Stimulated activated CD4-positive, alpha-beta T cell treated with anti-CD3 and anti-CD28 coated beads, Interleukin-2, amount 100 ng/mL, for 4 hours (primary cell): ENCODE measurements at regions not wholly inside any gene's neighbourhood (a gene's known extent, or its start where the extent isn't known, plus 50 kb on each side); places are given as distances from the start of the nearest gene placed in this dataset.
"Not testable (repeated sequence)": the region's sequence is repeated elsewhere in the genome, so short reads cannot be mapped to it uniquely, and the experiment has no call there.

Source experiments
- DNase-seq: peaks from one replicate; pipeline ENCODE4 v3.0.0-alpha.2; 2020; ENCODE audit warnings: low read depth

- not testable (repeated sequence) for DNase-seq
These were observed 147.4 kb downstream of the NPIPB11 start for GRCh38 chr16:29258946-29259634.

DNA sequence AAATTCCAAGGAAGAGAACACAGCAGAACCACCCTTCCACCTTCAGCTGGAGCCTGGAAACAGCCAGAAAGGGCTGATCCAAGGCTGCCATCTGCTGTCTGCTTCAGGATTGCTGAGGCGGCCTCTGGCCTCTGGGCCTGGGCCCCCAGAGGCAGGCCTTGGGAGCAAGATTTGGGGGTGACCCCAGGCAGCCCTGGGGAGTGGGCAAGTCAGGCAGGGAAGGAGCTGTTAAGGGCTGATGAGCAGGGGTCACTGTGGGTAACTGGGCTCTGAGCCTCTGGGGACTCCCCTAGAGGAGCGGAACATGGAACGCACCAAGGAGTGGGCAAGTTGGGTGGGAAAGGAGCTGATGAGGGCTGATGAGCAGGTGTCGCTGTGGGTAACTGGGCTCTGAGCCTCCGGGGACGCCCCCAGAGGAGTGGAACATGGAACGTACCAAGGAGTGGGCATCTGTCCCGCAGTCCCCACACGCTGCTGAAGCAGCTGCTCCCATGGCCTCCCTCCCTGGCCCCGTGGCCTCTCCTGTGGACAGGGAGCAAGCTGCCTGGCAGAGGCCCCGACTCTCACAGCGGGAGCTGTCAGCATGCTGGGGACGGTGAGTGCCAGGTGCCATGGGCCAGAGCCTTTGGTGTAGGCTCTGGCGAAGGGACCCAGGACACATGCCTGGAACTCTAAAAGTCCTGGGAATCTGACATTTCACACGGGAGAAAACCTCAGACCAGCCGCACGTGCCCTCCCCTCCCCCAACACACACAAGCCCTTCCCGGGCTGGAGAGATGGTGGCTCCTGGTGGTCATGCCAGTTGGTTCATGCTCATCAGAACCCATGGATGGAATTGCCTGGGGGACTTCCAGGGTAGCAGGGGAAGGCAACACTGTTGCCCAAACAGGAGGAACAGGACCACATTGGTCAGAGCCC is 148.8 kb downstream of the NPIPB11 start:
- not testable (repeated sequence) for DNase-seq

DNA sequence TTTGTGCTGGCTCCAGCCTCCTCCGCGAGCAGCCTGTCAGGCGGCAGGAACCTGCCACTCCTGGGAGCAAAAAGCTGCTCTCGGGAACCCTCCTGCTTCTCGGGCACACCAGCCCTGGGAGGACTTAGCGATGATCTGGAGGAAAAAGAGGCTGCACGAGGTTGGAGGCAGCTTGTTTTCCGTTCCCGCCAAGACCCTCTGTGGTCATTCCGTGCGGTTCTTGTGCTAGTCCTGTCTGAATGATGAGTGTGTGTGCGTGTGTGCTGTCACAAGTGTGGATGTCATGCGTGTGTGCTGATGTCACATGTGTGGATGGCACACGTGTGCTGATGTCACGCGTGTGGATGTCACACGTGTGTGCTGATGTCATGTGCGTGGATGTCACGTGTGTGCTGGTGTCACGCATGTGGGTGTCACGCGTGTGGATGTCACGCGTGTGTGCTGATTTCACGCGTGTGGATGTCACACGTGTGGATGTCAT is 150.0 kb downstream of the NPIPB11 start:
- no peak for DNase-seq

DNA sequence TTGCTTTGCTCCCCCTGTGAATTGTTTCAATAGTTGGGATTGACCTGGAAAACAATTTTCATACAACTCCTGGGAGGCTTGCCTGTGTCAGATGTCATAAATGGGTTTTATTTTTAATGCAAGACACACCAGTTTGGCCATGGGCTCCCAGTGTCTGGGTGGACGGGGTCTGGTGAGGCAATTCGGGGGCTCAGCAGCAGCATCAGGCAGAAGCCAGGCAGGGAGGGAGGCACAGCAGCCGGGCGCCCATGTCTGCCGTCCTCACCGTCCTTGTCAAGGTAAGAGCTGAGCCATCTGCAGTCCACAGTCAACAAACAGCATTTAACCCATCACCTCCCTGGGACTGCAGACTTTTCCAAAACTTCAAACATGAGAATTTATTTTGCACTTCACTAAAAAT is 150.6 kb downstream of the NPIPB11 start:
- not testable (repeated sequence) for DNase-seq

DNA sequence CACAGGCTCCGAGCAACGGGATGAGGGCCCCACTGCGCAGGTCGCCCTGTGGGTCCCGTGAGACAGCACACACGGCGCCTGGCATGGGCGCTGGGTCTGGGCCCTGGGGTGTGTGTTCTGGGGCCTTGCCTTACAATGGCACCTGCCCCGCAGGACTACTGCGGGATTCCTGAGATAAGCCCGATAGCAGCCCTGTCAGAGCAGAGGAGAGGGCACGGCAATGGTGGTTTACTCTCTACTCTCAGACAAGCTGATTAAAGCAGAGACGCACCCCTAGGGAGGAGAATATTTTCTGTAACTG is 151.1 kb downstream of the NPIPB11 start:
- not testable (repeated sequence) for DNase-seq

GRCh38 chr16:29254676-29255495 is 151.6 kb downstream of the NPIPB11 start:
- no peak for DNase-seq

DNA sequence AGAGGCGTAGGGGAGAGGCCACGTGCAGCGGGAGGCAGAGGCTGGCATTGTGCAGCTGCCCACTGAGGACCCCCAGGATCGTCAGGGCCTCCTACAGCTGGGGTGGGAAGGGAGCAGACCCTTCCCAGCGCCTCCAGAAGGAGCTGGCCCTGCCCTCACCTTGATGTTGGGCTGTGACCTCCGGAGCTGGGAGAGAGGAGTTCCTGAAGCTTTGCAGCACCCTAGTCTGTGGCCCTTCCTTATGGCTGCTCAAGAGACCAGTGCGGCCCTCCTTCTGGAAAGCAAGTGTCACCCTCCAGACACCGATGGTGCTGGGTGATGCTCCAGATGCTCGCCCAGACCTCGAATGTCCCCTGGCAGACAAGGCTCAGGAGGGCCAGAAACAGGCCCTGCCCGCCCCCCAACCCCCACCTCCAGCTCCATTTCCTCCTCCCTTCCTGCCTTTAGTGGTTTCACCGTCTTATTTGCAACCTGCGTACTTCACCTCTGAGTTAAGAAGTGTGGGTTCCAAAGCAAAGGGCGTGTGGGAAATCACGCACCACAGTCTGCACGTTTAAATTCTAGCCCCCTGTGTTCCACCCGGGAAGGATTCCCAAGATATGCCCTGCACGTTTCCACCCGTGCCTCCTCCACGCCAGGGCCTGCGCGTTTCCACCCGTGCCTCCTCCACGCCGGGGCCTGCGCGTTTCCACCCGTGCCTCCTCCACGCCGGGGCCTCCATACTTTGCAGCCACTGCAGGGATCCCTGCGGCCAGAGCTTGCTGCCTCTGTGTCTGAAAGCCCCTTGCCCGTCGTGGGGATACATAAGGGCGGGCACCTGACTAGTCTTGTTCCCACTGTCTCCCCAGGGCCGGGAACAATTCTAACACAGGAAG is 152.6 kb downstream of the NPIPB11 start:
- not testable (repeated sequence) for DNase-seq

- DNase-seq: not testable (repeated sequence)
These were observed 153.4 kb downstream of the NPIPB11 start for GRCh38 chr16:29253066-29253590.

GRCh38 chr16:29252311-29252710 is 154.2 kb downstream of the NPIPB11 start:
- DNase-seq: not testable (repeated sequence)

DNA sequence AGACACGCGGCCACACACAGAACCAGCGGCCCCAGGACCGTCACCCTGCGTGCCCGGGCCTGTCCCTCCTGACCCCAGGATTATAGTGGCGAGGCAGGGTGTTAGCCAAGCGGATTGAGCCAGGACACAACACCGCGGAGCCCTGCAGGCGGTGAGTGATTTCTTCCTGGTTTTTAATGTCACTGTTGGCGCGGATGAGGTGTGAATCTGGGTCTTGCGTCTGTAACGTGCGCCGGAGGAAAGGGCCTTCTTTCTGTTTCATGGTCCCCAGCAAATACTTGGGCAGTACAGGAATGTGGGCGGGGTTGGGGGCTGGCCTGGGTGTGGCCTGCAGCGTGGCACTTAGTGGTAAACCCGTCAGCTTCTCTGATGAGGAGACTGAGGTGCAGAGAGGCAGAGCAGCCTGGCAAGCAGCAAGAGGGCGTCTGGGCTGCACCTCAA is 154.9 kb downstream of the NPIPB11 start:
- DNase-seq: not testable (repeated sequence)

DNA sequence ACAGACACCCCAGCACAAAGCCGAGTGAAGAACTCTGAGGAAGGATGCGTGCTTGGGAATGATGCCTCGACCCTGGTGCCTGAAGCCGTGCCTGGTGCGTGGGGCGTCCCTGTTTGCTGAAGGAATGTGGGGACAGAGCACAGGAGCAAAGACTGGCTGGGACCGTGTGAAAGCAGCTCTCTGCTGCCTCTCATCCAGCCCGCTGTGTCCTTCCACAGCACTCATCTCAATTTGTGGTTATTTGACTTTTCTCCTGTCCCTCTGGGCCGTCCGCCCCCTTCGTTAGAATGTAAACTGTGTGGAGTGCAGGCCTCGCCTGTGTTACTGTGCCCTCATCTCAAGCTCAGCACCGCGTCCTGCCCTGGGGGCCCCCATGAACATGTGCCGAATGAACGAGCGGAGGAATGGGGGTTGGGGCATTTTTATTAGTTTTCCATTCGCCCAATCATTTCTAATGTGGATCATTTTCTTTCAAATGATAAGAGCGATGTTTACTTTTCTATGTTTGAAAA is 155.5 kb downstream of the NPIPB11 start:
- DNase-seq: not testable (repeated sequence)

DNA sequence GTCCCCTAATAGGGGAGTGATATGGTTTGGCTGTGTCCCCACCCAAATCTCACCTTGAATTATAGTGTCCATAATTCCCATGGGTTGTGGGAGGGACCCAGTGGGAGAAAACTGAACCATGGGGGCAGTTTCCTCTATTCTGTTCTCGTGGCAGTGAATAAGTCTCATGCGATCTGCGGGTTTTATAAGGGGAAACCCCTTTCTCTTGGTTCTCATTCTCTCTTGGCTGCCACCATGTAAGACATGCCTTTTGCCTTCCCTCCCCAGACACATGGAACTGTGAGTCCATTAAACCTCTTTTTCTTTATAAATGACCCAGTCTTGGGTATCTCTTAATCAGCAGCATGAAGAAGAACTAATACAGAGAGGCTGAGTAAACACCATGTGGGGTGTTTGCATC is 156.0 kb downstream of the NPIPB11 start:
- DNase-seq: not testable (repeated sequence)

GRCh38 chr16:29248940-29249318 is 157.6 kb downstream of the NPIPB11 start:
- not testable (repeated sequence) for DNase-seq

GRCh38 chr16:29248306-29248939 is 158.1 kb downstream of the NPIPB11 start:
- DNase-seq: not testable (repeated sequence)

DNA sequence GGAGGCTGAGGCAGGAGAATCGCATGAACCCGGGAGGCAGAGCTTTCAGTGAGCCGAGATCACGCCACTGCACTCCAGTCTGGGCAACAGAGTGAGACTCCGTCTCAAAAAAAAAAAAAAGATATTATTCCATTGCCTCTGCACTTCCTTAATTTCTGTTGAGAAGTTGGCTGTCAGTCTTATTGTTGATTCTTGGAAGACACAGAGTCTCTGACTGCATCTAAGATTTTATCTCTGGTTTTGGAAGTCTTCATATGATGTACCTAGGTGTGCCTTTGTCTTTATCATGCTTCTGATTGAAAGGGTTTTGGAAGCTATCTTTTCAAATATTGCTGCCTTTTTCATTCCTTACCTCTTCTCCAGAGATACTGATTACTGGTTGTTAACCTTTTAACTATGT is 160.4 kb downstream of the NPIPB11 start:
- not testable (repeated sequence) for DNase-seq

GRCh38 chr16:29237971-29238370 is 168.5 kb downstream of the NPIPB11 start:
- DNase-seq: no peak

DNA sequence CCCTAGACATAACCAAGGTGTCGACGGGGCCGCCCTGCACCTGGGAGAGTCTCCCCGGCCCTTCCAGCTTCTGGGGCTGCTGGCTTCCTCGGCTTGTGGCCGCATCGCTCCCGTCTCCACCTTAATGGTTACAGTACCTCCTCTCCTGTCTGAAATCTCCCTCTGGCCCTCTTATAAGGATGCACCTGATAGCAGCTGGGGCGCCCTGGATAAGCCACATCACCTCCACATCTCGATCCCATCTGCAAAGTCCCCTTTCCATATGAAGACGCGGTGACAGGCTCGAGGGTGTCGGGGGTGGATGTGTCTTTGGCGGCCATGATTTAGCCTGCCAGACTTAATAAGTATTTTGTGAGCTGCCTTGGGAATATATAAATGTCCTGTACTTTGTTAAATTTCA is 169.0 kb downstream of the NPIPB11 start:
- not testable (repeated sequence) for DNase-seq

DNA sequence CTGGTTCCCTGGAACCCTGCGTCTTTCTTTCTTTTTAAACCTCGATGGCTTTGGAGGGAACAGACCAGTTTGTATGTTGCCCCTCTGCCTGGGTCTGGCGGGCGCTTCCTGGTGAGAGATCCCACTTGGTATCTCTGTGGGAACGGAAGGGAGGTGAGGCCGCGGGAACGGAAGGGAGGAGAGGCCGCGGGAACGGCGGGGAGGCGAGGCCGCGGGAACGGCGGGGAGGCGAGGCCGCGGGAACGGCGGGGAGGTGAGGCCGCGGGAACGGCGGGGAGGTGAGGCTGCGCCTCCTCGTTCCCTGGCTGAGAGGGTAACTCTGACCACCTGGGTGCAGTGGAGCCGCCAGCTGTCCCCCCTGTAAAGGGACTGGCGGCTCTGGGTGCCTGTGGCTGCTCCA is 169.5 kb downstream of the NPIPB11 start:
- not testable (repeated sequence) for DNase-seq

DNA sequence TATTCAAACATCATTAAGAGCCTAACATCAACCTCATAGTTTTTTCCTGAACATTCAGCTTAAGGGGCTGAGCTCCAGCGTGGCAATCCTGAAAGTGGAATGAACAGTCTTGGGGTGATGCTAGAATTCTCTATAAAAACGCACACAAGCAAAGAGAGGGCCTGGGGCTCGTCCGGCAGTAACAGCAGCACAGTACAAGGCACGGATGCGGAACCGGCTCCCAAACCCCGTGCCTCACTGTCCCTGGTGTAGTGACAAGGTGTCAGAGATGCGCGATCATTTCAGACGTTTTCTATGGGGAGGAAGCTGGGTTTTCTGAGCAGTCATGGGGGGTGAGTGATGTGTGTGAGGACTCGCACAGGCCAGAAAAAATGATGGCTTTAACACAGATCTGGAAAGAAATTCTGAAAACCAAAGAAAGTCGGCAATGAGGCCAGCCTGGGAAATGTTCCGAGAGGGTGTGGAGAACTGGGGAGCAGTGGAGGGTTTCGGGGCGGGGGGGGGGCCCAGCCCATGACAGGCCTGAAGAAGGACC is 170.6 kb downstream of the NPIPB11 start:
- not testable (repeated sequence) for DNase-seq
